ENCODE measurements at regions not wholly inside any gene's neighbourhood (a gene's known extent, or its start where the extent isn't known, plus 50 kb on each side); places are given as distances from the start of the nearest gene placed in this dataset.
"Not testable (repeated sequence)": the region's sequence is repeated elsewhere in the genome, so short reads cannot be mapped to it uniquely, and the experiment has no call there.

DNA sequence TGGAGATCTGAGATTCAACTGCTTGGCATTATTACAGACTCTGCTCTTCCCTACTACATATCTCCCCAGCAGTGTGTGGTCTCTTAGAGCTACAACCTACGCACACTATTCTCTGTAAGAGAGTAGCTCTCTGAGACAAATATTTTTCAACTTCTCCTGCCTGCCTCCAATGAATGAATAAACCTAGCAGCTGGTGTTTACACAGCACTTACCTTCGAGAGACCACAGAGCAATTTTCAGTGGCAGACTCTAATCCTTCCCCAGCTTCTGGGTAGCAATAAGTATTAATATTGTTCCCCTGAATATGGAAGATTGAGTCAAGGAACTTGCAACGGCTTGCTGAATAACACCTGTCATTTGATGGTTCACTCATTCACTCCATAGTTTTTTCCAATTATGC is 350.9 kb upstream of the SPAG17 start:
- Histone ChIP-seq H3K4me2 (ENCODE audit: low read depth, low read length, poor library complexity, severe bottlenecking) (no peak overlapping the region), H4K20me1 (ENCODE audit: insufficient read depth, low read depth, low read length) (no peaks in the 10 kb centered on the region), H3K79me2 (ENCODE audit: low read length) (no peaks in the 10 kb centered on the region), H3K9me2 (replicated peaks; ENCODE audit: insufficient read depth, low read length) (peaks cover 3% of the 10 kb centered on the region; the same call in 1 of the 2 replicates), H3K27me3 (ENCODE audit: low read length) (no peaks in the 10 kb centered on the region), H3K9me3 (ENCODE audit: low read length) (no peaks in the 10 kb centered on the region), H2AFZ (ENCODE audit: low read length) (no peak overlapping the region), H3K4me3 (ENCODE audit: low read length) (no peak overlapping the region), H3K27ac (ENCODE audit: low read length) (no peak overlapping the region), H3K36me3 (ENCODE audit: insufficient read depth, low read length) (no peaks in the 10 kb centered on the region), H3K9ac (ENCODE audit: low read length) (no peak overlapping the region), H3K4me1 (ENCODE audit: low read length) (no peaks in the 10 kb centered on the region)
- DNase-seq: no peak

DNA sequence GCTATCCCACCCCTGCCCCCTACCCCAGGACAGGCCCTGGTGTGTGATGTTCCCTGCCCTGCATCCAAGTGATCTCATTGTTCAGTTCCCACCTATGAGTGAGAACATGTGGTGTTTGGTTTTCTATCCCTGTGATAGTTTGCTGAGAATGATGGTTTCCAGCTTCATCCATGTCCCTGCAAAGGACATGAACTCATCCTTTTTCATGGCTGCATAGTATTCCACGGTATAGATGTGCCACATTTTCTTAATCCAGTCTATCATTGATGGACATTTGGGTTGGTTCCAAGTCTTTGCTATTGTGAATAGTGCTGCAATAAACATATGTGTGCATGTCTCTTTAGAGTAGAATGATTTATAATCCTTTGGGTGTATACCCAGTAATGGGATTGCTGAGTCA is 326.9 kb upstream of the SPAG17 start:
- not testable (repeated sequence) for H2AFZ ChIP-seq (ENCODE audit: low read length); H3K9ac ChIP-seq (ENCODE audit: low read length); H3K9me3 ChIP-seq (ENCODE audit: low read length); H3K36me3 ChIP-seq (ENCODE audit: insufficient read depth, low read length); H3K4me2 ChIP-seq (ENCODE audit: low read depth, low read length, poor library complexity, severe bottlenecking); H3K4me3 ChIP-seq (ENCODE audit: low read length); H3K27ac ChIP-seq (ENCODE audit: low read length); H4K20me1 ChIP-seq (ENCODE audit: insufficient read depth, low read depth, low read length); DNase-seq; H3K27me3 ChIP-seq (ENCODE audit: low read length); H3K4me1 ChIP-seq (ENCODE audit: low read length); H3K9me2 ChIP-seq (replicated peaks; ENCODE audit: insufficient read depth, low read length); H3K79me2 ChIP-seq (ENCODE audit: low read length)

DNA sequence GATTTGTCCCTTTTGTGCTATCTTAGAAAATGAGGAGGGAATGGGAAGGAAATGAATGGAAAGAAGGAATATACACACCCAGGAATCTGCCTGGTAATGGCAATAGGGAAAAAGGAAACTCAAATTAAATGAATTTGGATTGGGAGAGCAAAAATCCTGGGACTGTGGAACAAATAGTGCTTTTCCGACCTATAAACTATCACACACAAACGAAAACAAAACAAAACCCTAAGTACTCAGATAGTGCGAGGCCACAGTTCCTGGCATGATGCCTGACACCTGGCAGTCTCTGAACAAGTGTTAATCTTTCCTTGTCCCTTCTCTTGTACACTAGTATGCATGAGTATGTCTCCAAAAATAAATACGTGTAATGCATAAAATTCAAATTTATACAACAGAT is 319.8 kb upstream of the SPAG17 start:
- no peak overlapping the region for H3K4me3 ChIP-seq (ENCODE audit: low read length)
- no peak overlapping the region for H3K4me2 ChIP-seq (ENCODE audit: low read depth, low read length, poor library complexity, severe bottlenecking)

DNA sequence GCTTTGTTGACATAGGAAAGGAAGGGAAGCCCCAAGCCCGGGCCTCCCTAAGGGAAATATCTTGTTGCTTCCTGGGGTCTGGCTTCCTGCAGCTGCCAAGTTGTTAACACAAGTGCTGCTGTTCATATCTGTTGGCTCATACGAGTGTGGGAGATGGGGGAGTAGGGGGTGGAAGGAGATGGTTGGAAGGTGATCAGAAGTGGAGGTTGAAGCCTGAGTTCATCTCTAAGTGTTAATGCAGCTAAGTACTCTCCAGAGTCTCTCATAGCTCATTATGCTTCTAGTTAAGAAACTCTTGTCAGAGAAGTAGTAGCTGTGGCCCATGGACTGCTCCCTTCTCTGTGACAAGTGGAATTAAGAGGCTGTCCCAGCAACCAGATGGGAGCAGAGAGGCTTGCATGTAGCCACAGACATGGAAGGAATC is 319.2 kb upstream of the SPAG17 start:
- no peaks in the 10 kb centered on the region for H3K4me1 ChIP-seq (ENCODE audit: low read length)
- no peaks in the 10 kb centered on the region for H3K9me3 ChIP-seq (ENCODE audit: low read length)
- H4K20me1 ChIP-seq (ENCODE audit: insufficient read depth, low read depth, low read length): no peaks in the 10 kb centered on the region
- no peak overlapping the region for H3K4me3 ChIP-seq (ENCODE audit: low read length)
- H3K27ac ChIP-seq (ENCODE audit: low read length): no peak overlapping the region
- DNase-seq: no peak
- no peak overlapping the region for H3K9ac ChIP-seq (ENCODE audit: low read length)
- no peak overlapping the region for H2AFZ ChIP-seq (ENCODE audit: low read length)
- H3K36me3 ChIP-seq (ENCODE audit: insufficient read depth, low read length): no peaks in the 10 kb centered on the region
- H3K27me3 ChIP-seq (ENCODE audit: low read length): no peaks in the 10 kb centered on the region
- no peak overlapping the region for H3K4me2 ChIP-seq (ENCODE audit: low read depth, low read length, poor library complexity, severe bottlenecking)
- H3K9me2 ChIP-seq (replicated peaks; ENCODE audit: insufficient read depth, low read length): no peaks in the 10 kb centered on the region
- no peaks in the 10 kb centered on the region for H3K79me2 ChIP-seq (ENCODE audit: low read length)

More for the DNA sequence above, 319.8 kb upstream of the SPAG17 start:
- Histone ChIP-seq H3K9me3 (ENCODE audit: low read length) (no peaks in the 10 kb centered on the region), H3K27ac (ENCODE audit: low read length) (no peak overlapping the region), H3K4me1 (ENCODE audit: low read length) (no peaks in the 10 kb centered on the region), H3K9ac (ENCODE audit: low read length) (no peak overlapping the region), H3K79me2 (ENCODE audit: low read length) (no peaks in the 10 kb centered on the region), H3K27me3 (ENCODE audit: low read length) (no peaks in the 10 kb centered on the region), H3K36me3 (ENCODE audit: insufficient read depth, low read length) (no peaks in the 10 kb centered on the region), H4K20me1 (ENCODE audit: insufficient read depth, low read depth, low read length) (no peaks in the 10 kb centered on the region), H3K9me2 (replicated peaks; ENCODE audit: insufficient read depth, low read length) (no peaks in the 10 kb centered on the region), H2AFZ (ENCODE audit: low read length) (no peak overlapping the region)
- DNase-seq: no peak

DNA sequence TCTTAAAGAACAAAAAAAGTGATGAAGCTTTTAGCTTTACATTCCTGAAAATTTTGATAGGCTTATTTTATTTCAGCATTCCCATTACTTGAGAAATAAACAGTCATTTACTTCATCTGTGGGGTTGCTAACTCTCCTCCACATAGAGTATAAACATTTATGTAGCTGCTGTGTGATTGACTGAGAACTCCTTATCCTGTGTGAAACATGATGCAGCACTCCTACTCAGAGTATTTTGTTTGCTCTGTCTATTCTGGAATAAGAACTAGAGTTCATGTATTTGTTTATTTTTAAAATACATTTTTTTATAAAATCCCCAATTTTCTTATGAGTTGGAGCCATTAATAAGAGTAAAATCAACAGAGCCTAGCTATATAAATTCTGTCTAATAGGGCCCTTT is 318.7 kb upstream of the SPAG17 start:
- Histone ChIP-seq H3K9ac (ENCODE audit: low read length) (no peak overlapping the region), H3K36me3 (ENCODE audit: insufficient read depth, low read length) (no peaks in the 10 kb centered on the region), H3K4me1 (ENCODE audit: low read length) (no peaks in the 10 kb centered on the region), H4K20me1 (ENCODE audit: insufficient read depth, low read depth, low read length) (no peaks in the 10 kb centered on the region), H2AFZ (ENCODE audit: low read length) (no peak overlapping the region), H3K9me3 (ENCODE audit: low read length) (no peaks in the 10 kb centered on the region), H3K79me2 (ENCODE audit: low read length) (no peaks in the 10 kb centered on the region), H3K27me3 (ENCODE audit: low read length) (no peaks in the 10 kb centered on the region), H3K4me2 (ENCODE audit: low read depth, low read length, poor library complexity, severe bottlenecking) (no peak overlapping the region), H3K27ac (ENCODE audit: low read length) (no peak overlapping the region), H3K9me2 (replicated peaks; ENCODE audit: insufficient read depth, low read length) (no peaks in the 10 kb centered on the region), H3K4me3 (ENCODE audit: low read length) (no peak overlapping the region)
- DNase-seq: no peak

DNA sequence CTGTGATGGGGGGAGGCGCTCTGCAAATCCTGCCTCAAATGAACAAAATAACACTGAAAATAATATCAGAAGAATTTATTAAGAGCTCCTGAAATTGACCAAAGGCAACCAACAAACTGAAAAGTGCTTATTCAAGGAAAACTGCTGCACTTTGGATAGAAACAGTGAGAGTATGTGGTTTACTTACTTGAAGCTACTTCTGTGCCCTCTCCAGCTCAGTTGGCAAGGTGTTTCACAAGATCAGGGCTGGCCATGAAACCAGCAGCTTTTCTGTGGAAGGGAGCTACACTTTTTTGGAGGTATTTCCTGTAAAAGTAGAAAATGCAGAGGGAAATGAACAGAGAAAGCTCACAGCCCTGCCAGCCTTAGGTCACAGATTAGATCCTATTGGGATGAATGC is 310.0 kb upstream of the SPAG17 start:
- Histone ChIP-seq H3K36me3 (ENCODE audit: insufficient read depth, low read length) (no peaks in the 10 kb centered on the region), H3K9me2 (replicated peaks; ENCODE audit: insufficient read depth, low read length) (no peaks in the 10 kb centered on the region), H3K27ac (ENCODE audit: low read length) (no peak overlapping the region), H3K27me3 (ENCODE audit: low read length) (no peaks in the 10 kb centered on the region), H3K79me2 (ENCODE audit: low read length) (no peaks in the 10 kb centered on the region), H3K4me2 (ENCODE audit: low read depth, low read length, poor library complexity, severe bottlenecking) (no peak overlapping the region), H2AFZ (ENCODE audit: low read length) (no peak overlapping the region), H3K9me3 (ENCODE audit: low read length) (no peaks in the 10 kb centered on the region), H3K4me1 (ENCODE audit: low read length) (no peaks in the 10 kb centered on the region), H4K20me1 (ENCODE audit: insufficient read depth, low read depth, low read length) (no peaks in the 10 kb centered on the region), H3K9ac (ENCODE audit: low read length) (no peak overlapping the region), H3K4me3 (ENCODE audit: low read length) (no peak overlapping the region)
- no peak for DNase-seq

DNA sequence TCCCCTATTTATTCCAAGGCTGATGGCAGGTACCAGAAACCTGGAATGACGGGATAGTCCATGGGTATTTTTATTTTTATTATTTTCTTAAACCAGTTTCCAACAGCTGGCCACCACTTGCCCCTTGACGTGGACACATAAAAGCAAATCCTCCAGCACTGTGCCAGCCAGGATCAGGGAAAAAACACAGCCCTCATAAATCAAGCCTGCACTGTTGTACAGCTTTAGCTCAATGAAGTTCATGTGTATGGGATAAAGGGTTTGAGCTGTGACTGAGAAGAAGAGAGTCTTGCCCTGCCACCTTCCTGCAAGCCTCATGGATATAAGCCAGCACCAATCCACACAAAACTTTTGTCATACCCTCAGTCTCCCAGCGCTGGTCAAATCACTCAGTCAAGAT is 303.8 kb upstream of the SPAG17 start:
- Histone ChIP-seq H3K27me3 (ENCODE audit: low read length) (no peaks in the 10 kb centered on the region), H3K27ac (ENCODE audit: low read length) (no peak overlapping the region), H4K20me1 (ENCODE audit: insufficient read depth, low read depth, low read length) (no peaks in the 10 kb centered on the region), H3K4me2 (ENCODE audit: low read depth, low read length, poor library complexity, severe bottlenecking) (no peak overlapping the region), H3K36me3 (ENCODE audit: insufficient read depth, low read length) (no peaks in the 10 kb centered on the region), H2AFZ (ENCODE audit: low read length) (no peak overlapping the region), H3K9me2 (replicated peaks; ENCODE audit: insufficient read depth, low read length) (no peaks in the 10 kb centered on the region), H3K4me1 (ENCODE audit: low read length) (no peaks in the 10 kb centered on the region), H3K9ac (ENCODE audit: low read length) (no peak overlapping the region), H3K79me2 (ENCODE audit: low read length) (no peaks in the 10 kb centered on the region), H3K4me3 (ENCODE audit: low read length) (no peak overlapping the region), H3K9me3 (ENCODE audit: low read length) (no peaks in the 10 kb centered on the region)
- no peak for DNase-seq

DNA sequence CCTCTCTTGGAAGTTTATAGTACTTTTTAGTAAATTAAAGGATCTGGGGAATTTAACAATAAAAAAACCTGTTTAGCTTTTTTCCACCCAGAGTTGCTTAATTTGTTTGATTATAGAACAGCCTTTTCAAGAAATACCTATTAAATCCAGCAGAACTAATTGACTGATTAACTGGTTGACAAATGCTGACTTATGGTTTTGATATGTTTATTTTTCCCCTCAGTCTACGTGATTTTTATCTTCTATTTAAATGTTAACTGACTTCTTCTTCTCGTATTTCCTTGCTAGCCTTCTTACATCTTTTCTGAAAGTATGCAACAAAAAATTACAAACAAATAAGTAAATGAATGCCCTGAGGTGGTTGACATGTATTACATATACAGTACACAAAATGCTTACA is 302.9 kb upstream of the SPAG17 start:
- H3K9me2 ChIP-seq (replicated peaks; ENCODE audit: insufficient read depth, low read length): no peaks in the 10 kb centered on the region
- H3K4me3 ChIP-seq (ENCODE audit: low read length): no peak overlapping the region
- H3K4me1 ChIP-seq (ENCODE audit: low read length): no peaks in the 10 kb centered on the region
- H4K20me1 ChIP-seq (ENCODE audit: insufficient read depth, low read depth, low read length): no peaks in the 10 kb centered on the region
- no peak for DNase-seq
- H3K4me2 ChIP-seq (ENCODE audit: low read depth, low read length, poor library complexity, severe bottlenecking): no peak overlapping the region
- H2AFZ ChIP-seq (ENCODE audit: low read length): no peak overlapping the region
- no peak overlapping the region for H3K27ac ChIP-seq (ENCODE audit: low read length)
- H3K9me3 ChIP-seq (ENCODE audit: low read length): no peaks in the 10 kb centered on the region
- H3K36me3 ChIP-seq (ENCODE audit: insufficient read depth, low read length): no peaks in the 10 kb centered on the region
- no peaks in the 10 kb centered on the region for H3K79me2 ChIP-seq (ENCODE audit: low read length)
- H3K9ac ChIP-seq (ENCODE audit: low read length): no peak overlapping the region
- H3K27me3 ChIP-seq (ENCODE audit: low read length): no peaks in the 10 kb centered on the region

DNA sequence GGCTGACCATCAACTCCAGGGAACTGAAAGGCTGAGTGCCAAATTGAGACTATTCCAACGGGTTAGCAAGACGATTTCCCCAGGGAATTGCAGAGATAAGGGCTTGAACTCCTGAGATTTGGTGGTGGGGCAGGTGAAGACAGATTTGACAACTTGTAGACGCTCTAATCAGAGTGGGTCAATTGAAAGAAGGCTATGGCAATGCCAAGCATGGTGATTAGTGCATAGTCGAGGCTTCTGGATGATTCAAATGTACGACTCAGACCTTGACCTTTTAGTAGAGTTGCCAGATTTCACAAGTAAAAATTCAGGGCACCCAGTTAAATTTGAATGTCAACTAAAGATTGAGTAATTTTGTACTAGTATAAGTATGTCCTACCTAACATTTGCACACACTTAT is 302.1 kb upstream of the SPAG17 start:
- no peaks in the 10 kb centered on the region for H3K9me3 ChIP-seq (ENCODE audit: low read length)
- H3K4me1 ChIP-seq (ENCODE audit: low read length): no peaks in the 10 kb centered on the region
- H3K27ac ChIP-seq (ENCODE audit: low read length): no peak overlapping the region

More for the DNA sequence above, 302.1 kb upstream of the SPAG17 start:
- H3K4me2 ChIP-seq (ENCODE audit: low read depth, low read length, poor library complexity, severe bottlenecking): no peak overlapping the region
- no peaks in the 10 kb centered on the region for H3K36me3 ChIP-seq (ENCODE audit: insufficient read depth, low read length)
- H3K9ac ChIP-seq (ENCODE audit: low read length): no peak overlapping the region
- H2AFZ ChIP-seq (ENCODE audit: low read length): no peak overlapping the region
- H3K79me2 ChIP-seq (ENCODE audit: low read length): no peaks in the 10 kb centered on the region
- H4K20me1 ChIP-seq (ENCODE audit: insufficient read depth, low read depth, low read length): no peaks in the 10 kb centered on the region
- no peak overlapping the region for H3K4me3 ChIP-seq (ENCODE audit: low read length)
- no peaks in the 10 kb centered on the region for H3K27me3 ChIP-seq (ENCODE audit: low read length)
- no peak for DNase-seq
- H3K9me2 ChIP-seq (replicated peaks; ENCODE audit: insufficient read depth, low read length): no peaks in the 10 kb centered on the region

All from Karpas-422 (cell line).